OCI-LY7 (cell line): ENCODE measurements at regions not wholly inside any gene's neighbourhood (a gene's known extent, or its start where the extent isn't known, plus 50 kb on each side); places are given as distances from the start of the nearest gene placed in this dataset.

Experiments used
- CTCF ChIP-seq: fragments of 200-600 bp; sonication (generic); conservative IDR thresholded peaks from 2 replicates; pipeline ENCODE4 v1.5.1; 2014; ENCODE audit warnings: mild to moderate bottlenecking, antibody characterized with exemption, low read length, moderate library complexity, mixed read lengths
- EZH2phosphoT487 ChIP-seq: fragments of 200-600 bp; sonication (generic); IDR thresholded peaks from 2 replicates; pipeline ENCODE4 v1.6.1; 2018; ENCODE audit warnings: low read depth, borderline replicate concordance, mild to moderate bottlenecking, mixed run types, antibody characterized with exemption, low read length, moderate library complexity, mixed read lengths

- TF ChIP-seq CTCF: no peak
- TF ChIP-seq EZH2phosphoT487: no peak
These were observed 437.9 kb downstream of the MRPL39 start for GRCh38 chr21:25169370-25169769.
